ENCODE measurements at regions not wholly inside any gene's neighbourhood (a gene's known extent, or its start where the extent isn't known, plus 50 kb on each side); places are given as distances from the start of the nearest gene placed in this dataset.

- no peak for DNase-seq (ENCODE audit: low read depth, low spot score)
These were observed 685.0 kb upstream of the SGCG start for GRCh38 chr13:22495819-22496218.

GRCh38 chr13:22496803-22497508 is 683.8 kb upstream of the SGCG start:
- DNase-seq (ENCODE audit: low read depth, low spot score): no peak

- no peak for DNase-seq (ENCODE audit: low read depth, low spot score)
These were observed 682.6 kb upstream of the SGCG start for GRCh38 chr13:22497991-22498780.

GRCh38 chr13:22499919-22500318 is 680.9 kb upstream of the SGCG start:
- peak; percentile 64 for DNase-seq (ENCODE audit: low read depth, low spot score)

GRCh38 chr13:22505489-22505888 is 675.3 kb upstream of the SGCG start:
- peak; percentile 92 for DNase-seq (ENCODE audit: low read depth, low spot score)

- peak; percentile 43 for DNase-seq (ENCODE audit: low read depth, low spot score)
These were observed 674.6 kb upstream of the SGCG start for GRCh38 chr13:22506096-22506691.

GRCh38 chr13:22517544-22517943 is 663.2 kb upstream of the SGCG start:
- DNase-seq (ENCODE audit: low read depth, low spot score): peak; percentile 77

GRCh38 chr13:22536851-22537250 is 643.9 kb upstream of the SGCG start:
- no peak for DNase-seq (ENCODE audit: low read depth, low spot score)

GRCh38 chr13:22538400-22538799 is 642.4 kb upstream of the SGCG start:
- no peak for DNase-seq (ENCODE audit: low read depth, low spot score)

GRCh38 chr13:22549126-22549525 is 631.7 kb upstream of the SGCG start:
- DNase-seq (ENCODE audit: low read depth, low spot score): no peak

GRCh38 chr13:22561581-22561980 is 619.2 kb upstream of the SGCG start:
- peak; percentile 37 for DNase-seq (ENCODE audit: low read depth, low spot score)

GRCh38 chr13:22562116-22562515 is 618.7 kb upstream of the SGCG start:
- DNase-seq (ENCODE audit: low read depth, low spot score): no peak

- no peak for DNase-seq (ENCODE audit: low read depth, low spot score)
These were observed 617.5 kb upstream of the SGCG start for GRCh38 chr13:22563272-22563671.

GRCh38 chr13:22569811-22570210 is 611.0 kb upstream of the SGCG start:
- peak; percentile 3 for DNase-seq (ENCODE audit: low read depth, low spot score)

GRCh38 chr13:22589880-22590279 is 590.9 kb upstream of the SGCG start:
- no peak for DNase-seq (ENCODE audit: low read depth, low spot score)

- no peak for DNase-seq (ENCODE audit: low read depth, low spot score)
These were observed 588.3 kb upstream of the SGCG start for GRCh38 chr13:22592515-22592914.

- no peak for DNase-seq (ENCODE audit: low read depth, low spot score)
These were observed 586.7 kb upstream of the SGCG start for GRCh38 chr13:22594041-22594440.

- DNase-seq (ENCODE audit: low read depth, low spot score): no peak
These were observed 584.5 kb upstream of the SGCG start for GRCh38 chr13:22596171-22596863.

GRCh38 chr13:22599156-22599555 is 581.6 kb upstream of the SGCG start:
- DNase-seq (ENCODE audit: low read depth, low spot score): no peak

- DNase-seq (ENCODE audit: low read depth, low spot score): no peak
These were observed 562.8 kb upstream of the SGCG start for GRCh38 chr13:22618002-22618401.

- no peak for DNase-seq (ENCODE audit: low read depth, low spot score)
These were observed 555.1 kb upstream of the SGCG start for GRCh38 chr13:22625691-22626090.

- no peak for DNase-seq (ENCODE audit: low read depth, low spot score)
These were observed 551.4 kb upstream of the SGCG start for GRCh38 chr13:22629374-22629773.
